HEK293 (cell line): ENCODE measurements at regions not wholly inside any gene's neighbourhood (a gene's known extent, or its start where the extent isn't known, plus 50 kb on each side); places are given as distances from the start of the nearest gene placed in this dataset.

Source experiments
- BCL11A ChIP-seq: fragments of 450-650 bp; formaldehyde crosslinking; IDR thresholded peaks from 2 replicates; pipeline ENCODE4 v1.5.1; 2016; ENCODE audit warnings: low read depth, missing biosample characterization, missing genetic modification characterization
- GLIS2 ChIP-seq: fragments of 450-650 bp; formaldehyde crosslinking; IDR thresholded peaks from 2 replicates; pipeline ENCODE4 v1.5.1; 2016; ENCODE audit warnings: missing biosample characterization, missing genetic modification characterization
- HOXA7 ChIP-seq: sonication (generic); formaldehyde crosslinking; IDR thresholded peaks from 2 replicates; pipeline ENCODE4 v1.8.1; 2022; ENCODE audit warnings: missing genetic modification reagents, borderline replicate concordance
- MYNN ChIP-seq: fragments of 450-650 bp; formaldehyde crosslinking; IDR thresholded peaks from 2 replicates; pipeline ENCODE4 v1.5.1; 2016; ENCODE audit warnings: missing biosample characterization, missing genetic modification characterization, borderline replicate concordance
- ZNF423 ChIP-seq: fragments of 450-650 bp; formaldehyde crosslinking; IDR thresholded peaks from 2 replicates; pipeline ENCODE4 v1.5.1; 2016; ENCODE audit warnings: missing biosample characterization, missing genetic modification characterization
- ZNF426 ChIP-seq: fragments of 450-650 bp; formaldehyde crosslinking; IDR thresholded peaks from 2 replicates; pipeline ENCODE4 v1.5.1; 2017; ENCODE audit warnings: missing biosample characterization, missing genetic modification characterization, mild to moderate bottlenecking, inconsistent platforms, moderate library complexity
- ZNF529 ChIP-seq: fragments of 450-650 bp; formaldehyde crosslinking; IDR thresholded peaks from 2 replicates; pipeline ENCODE4 v1.5.1; 2017; ENCODE audit warnings: missing genetic modification characterization, missing biosample characterization; ENCODE audit not compliant: insufficient replicate concordance
- TF ChIP-seq, protein P1 (sequence below): fragments of 450-650 bp; formaldehyde crosslinking; IDR thresholded peaks from 2 replicates; pipeline ENCODE4 v1.5.1; 2016; ENCODE audit warnings: missing biosample characterization, missing genetic modification characterization
- TF ChIP-seq, protein P2 (sequence below): fragments of 450-650 bp; formaldehyde crosslinking; IDR thresholded peaks from 2 replicates; pipeline ENCODE4 v1.5.1; 2016; ENCODE audit warnings: missing biosample characterization, missing genetic modification characterization, low read depth
- TF ChIP-seq, protein P3 (sequence below): fragments of 450-650 bp; formaldehyde crosslinking; IDR thresholded peaks from 2 replicates; pipeline ENCODE4 v1.5.1; 2017; ENCODE audit warnings: missing biosample characterization, missing genetic modification characterization
- TF ChIP-seq, protein P4 (sequence below): fragments of 450-650 bp; formaldehyde crosslinking; IDR thresholded peaks from 2 replicates; pipeline ENCODE4 v1.5.1; 2017; ENCODE audit warnings: missing biosample characterization, missing genetic modification characterization
- TF ChIP-seq, protein P5 (sequence below): fragments of 450-650 bp; IDR thresholded peaks from 2 replicates; pipeline ENCODE4 v1.5.1; 2018; ENCODE audit warnings: missing biosample characterization, mild to moderate bottlenecking, missing genetic modification characterization
- TF ChIP-seq, protein P6 (sequence below): fragments of 450-650 bp; formaldehyde crosslinking; IDR thresholded peaks from 2 replicates; pipeline ENCODE4 v1.5.1; 2016; ENCODE audit warnings: missing biosample characterization, missing genetic modification characterization

DNA sequence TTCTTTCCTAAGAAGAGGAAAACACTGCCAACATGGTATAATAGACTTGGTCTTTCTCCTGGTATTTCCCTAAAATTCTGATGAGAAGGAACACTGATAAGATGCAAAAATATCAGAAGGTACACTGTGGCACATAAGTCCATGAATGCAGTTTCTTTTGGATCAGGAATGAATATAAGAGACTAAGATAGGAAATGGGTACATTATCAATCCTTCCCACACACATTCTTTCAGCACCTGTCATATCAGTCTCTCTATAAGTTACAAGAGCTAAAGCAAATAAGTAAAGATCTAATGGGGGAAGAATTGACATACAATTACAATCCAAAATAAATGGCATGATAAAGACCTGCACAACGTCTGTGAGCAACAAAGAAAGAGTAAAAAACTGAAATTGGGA lies 1101.0 kb downstream of the ROBO2 start:
- TF ChIP-seq HOXA7 (CRISPR knock-in tag) (no peak), GLIS2 (no peak), ZNF426 (tag by site-specific recombination) (no peak), ZNF529 (tag by site-specific recombination) (no peak), BCL11A (tag by site-specific recombination) (no peak), ZNF423 (no peak), MYNN (no peak)
- TF ChIP-seq, protein P1, sequence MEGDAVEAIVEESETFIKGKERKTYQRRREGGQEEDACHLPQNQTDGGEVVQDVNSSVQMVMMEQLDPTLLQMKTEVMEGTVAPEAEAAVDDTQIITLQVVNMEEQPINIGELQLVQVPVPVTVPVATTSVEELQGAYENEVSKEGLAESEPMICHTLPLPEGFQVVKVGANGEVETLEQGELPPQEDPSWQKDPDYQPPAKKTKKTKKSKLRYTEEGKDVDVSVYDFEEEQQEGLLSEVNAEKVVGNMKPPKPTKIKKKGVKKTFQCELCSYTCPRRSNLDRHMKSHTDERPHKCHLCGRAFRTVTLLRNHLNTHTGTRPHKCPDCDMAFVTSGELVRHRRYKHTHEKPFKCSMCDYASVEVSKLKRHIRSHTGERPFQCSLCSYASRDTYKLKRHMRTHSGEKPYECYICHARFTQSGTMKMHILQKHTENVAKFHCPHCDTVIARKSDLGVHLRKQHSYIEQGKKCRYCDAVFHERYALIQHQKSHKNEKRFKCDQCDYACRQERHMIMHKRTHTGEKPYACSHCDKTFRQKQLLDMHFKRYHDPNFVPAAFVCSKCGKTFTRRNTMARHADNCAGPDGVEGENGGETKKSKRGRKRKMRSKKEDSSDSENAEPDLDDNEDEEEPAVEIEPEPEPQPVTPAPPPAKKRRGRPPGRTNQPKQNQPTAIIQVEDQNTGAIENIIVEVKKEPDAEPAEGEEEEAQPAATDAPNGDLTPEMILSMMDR (tag by site-specific recombination), result no peak
- TF ChIP-seq, protein P2, sequence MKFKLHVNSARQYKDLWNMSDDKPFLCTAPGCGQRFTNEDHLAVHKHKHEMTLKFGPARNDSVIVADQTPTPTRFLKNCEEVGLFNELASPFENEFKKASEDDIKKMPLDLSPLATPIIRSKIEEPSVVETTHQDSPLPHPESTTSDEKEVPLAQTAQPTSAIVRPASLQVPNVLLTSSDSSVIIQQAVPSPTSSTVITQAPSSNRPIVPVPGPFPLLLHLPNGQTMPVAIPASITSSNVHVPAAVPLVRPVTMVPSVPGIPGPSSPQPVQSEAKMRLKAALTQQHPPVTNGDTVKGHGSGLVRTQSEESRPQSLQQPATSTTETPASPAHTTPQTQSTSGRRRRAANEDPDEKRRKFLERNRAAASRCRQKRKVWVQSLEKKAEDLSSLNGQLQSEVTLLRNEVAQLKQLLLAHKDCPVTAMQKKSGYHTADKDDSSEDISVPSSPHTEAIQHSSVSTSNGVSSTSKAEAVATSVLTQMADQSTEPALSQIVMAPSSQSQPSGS (tag by site-specific recombination), result no peak
- TF ChIP-seq, protein P3, sequence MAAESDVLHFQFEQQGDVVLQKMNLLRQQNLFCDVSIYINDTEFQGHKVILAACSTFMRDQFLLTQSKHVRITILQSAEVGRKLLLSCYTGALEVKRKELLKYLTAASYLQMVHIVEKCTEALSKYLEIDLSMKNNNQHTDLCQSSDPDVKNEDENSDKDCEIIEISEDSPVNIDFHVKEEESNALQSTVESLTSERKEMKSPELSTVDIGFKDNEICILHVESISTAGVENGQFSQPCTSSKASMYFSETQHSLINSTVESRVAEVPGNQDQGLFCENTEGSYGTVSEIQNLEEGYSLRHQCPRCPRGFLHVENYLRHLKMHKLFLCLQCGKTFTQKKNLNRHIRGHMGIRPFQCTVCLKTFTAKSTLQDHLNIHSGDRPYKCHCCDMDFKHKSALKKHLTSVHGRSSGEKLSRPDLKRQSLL (tag by site-specific recombination), result no peak
- TF ChIP-seq, protein P4, sequence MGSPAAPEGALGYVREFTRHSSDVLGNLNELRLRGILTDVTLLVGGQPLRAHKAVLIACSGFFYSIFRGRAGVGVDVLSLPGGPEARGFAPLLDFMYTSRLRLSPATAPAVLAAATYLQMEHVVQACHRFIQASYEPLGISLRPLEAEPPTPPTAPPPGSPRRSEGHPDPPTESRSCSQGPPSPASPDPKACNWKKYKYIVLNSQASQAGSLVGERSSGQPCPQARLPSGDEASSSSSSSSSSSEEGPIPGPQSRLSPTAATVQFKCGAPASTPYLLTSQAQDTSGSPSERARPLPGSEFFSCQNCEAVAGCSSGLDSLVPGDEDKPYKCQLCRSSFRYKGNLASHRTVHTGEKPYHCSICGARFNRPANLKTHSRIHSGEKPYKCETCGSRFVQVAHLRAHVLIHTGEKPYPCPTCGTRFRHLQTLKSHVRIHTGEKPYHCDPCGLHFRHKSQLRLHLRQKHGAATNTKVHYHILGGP (tag by site-specific recombination), result no peak
- TF ChIP-seq, protein P5, sequence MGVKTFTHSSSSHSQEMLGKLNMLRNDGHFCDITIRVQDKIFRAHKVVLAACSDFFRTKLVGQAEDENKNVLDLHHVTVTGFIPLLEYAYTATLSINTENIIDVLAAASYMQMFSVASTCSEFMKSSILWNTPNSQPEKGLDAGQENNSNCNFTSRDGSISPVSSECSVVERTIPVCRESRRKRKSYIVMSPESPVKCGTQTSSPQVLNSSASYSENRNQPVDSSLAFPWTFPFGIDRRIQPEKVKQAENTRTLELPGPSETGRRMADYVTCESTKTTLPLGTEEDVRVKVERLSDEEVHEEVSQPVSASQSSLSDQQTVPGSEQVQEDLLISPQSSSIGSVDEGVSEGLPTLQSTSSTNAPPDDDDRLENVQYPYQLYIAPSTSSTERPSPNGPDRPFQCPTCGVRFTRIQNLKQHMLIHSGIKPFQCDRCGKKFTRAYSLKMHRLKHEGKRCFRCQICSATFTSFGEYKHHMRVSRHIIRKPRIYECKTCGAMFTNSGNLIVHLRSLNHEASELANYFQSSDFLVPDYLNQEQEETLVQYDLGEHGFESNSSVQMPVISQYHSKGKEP (tag by site-specific recombination), result no peak
- TF ChIP-seq, protein P6, sequence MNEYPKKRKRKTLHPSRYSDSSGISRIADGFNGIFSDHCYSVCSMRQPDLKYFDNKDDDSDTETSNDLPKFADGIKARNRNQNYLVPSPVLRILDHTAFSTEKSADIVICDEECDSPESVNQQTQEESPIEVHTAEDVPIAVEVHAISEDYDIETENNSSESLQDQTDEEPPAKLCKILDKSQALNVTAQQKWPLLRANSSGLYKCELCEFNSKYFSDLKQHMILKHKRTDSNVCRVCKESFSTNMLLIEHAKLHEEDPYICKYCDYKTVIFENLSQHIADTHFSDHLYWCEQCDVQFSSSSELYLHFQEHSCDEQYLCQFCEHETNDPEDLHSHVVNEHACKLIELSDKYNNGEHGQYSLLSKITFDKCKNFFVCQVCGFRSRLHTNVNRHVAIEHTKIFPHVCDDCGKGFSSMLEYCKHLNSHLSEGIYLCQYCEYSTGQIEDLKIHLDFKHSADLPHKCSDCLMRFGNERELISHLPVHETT (tag by site-specific recombination), result no peak
